ENCODE measurements at regions not wholly inside any gene's neighbourhood (a gene's known extent, or its start where the extent isn't known, plus 50 kb on each side); places are given as distances from the start of the nearest gene placed in this dataset.

GRCh38 chr1:22369294-22370189 is 82.1 kb upstream of the ZBTB40 start:
- Histone ChIP-seq H2AFZ (ENCODE audit: low read depth, low read length) (no peak overlapping the region), H2BK5ac (ENCODE audit: low read depth, low read length, poor library complexity, severe bottlenecking) (no peak overlapping the region), H2BK15ac (ENCODE audit: low read depth, poor library complexity, severe bottlenecking) (no peak overlapping the region), H3K27ac (ENCODE audit: low read length, poor library complexity, severe bottlenecking) (no peak overlapping the region), H3K9me3 (ENCODE audit: control insufficient read depth, low read length) (peaks cover 8% of the 10 kb centered on the region), H3K9ac (ENCODE audit: low read length) (no peak overlapping the region), H3K27me3 (ENCODE audit: control insufficient read depth in 1 of 2, insufficient read depth in 1 of 2, low read length in 2 of 2) (peaks cover 37 to 51% of the 10 kb centered on the region in 2 experiments), H4K8ac (ENCODE audit: low read length) (no peak overlapping the region), H3K79me1 (replicated peaks; ENCODE audit: low read length, poor library complexity, severe bottlenecking) (no peaks in the 10 kb centered on the region), H3K23ac (ENCODE audit: low read length in 2 of 2) (no peak overlapping the region), H2AK5ac (ENCODE audit: low read length, severe bottlenecking) (no peak overlapping the region), H3K4me1 (ENCODE audit: control insufficient read depth, insufficient read depth, low read depth, low read length) (peaks cover 2% of the 10 kb centered on the region), H3K4me2 (ENCODE audit: low read length, poor library complexity, severe bottlenecking) (no peak overlapping the region), H3K14ac (ENCODE audit: low read length in 2 of 2) (peak overlapping the region in 1 of 2 experiments; percentile 18), H3K4me3 (ENCODE audit: insufficient read depth in 1 of 2, low read depth in 1 of 2, low read length in 2 of 2) (no peak overlapping the region), H4K91ac (ENCODE audit: low read length) (no peak overlapping the region), H2BK12ac (ENCODE audit: low read length in 2 of 2) (no peak overlapping the region), H3K36me3 (ENCODE audit: control insufficient read depth in 1 of 2, insufficient read depth in 2 of 2, low read depth in 1 of 2, low read length in 2 of 2) (no peaks in the 10 kb centered on the region), H3K4ac (ENCODE audit: low read depth in 1 of 2, low read length in 2 of 2) (no peak overlapping the region), H3K18ac (ENCODE audit: low read depth in 1 of 2, low read length in 2 of 2) (no peak overlapping the region), H2BK120ac (ENCODE audit: low read depth, low read length) (no peak overlapping the region)
- no peak for DNase-seq
- WGBS = 87% methylated on average over 10 of the region's 11 CpGs

GRCh38 chr1:22370190-22370498 is 81.5 kb upstream of the ZBTB40 start:
- Histone ChIP-seq H2BK15ac (ENCODE audit: low read depth, poor library complexity, severe bottlenecking) (no peak overlapping the region), H3K4me1 (ENCODE audit: control insufficient read depth, insufficient read depth, low read depth, low read length) (peaks cover 2% of the 10 kb centered on the region), H2AFZ (ENCODE audit: low read depth, low read length) (no peak overlapping the region), H4K91ac (ENCODE audit: low read length) (no peak overlapping the region), H3K79me1 (replicated peaks; ENCODE audit: low read length, poor library complexity, severe bottlenecking) (no peaks in the 10 kb centered on the region), H3K36me3 (ENCODE audit: control insufficient read depth in 1 of 2, insufficient read depth in 2 of 2, low read depth in 1 of 2, low read length in 2 of 2) (no peaks in the 10 kb centered on the region), H3K4ac (ENCODE audit: low read depth in 1 of 2, low read length in 2 of 2) (no peak overlapping the region), H3K4me3 (ENCODE audit: insufficient read depth in 1 of 2, low read depth in 1 of 2, low read length in 2 of 2) (no peak overlapping the region), H2AK5ac (ENCODE audit: low read length, severe bottlenecking) (no peak overlapping the region), H2BK12ac (ENCODE audit: low read length in 2 of 2) (no peak overlapping the region), H3K9me3 (ENCODE audit: control insufficient read depth, low read length) (peaks cover 8% of the 10 kb centered on the region), H4K8ac (ENCODE audit: low read length) (no peak overlapping the region), H3K4me2 (ENCODE audit: low read length, poor library complexity, severe bottlenecking) (no peak overlapping the region), H2BK5ac (ENCODE audit: low read depth, low read length, poor library complexity, severe bottlenecking) (no peak overlapping the region), H2BK120ac (ENCODE audit: low read depth, low read length) (no peak overlapping the region), H3K14ac (ENCODE audit: low read length in 2 of 2) (no peak overlapping the region), H3K18ac (ENCODE audit: low read depth in 1 of 2, low read length in 2 of 2) (no peak overlapping the region), H3K27me3 (ENCODE audit: control insufficient read depth in 1 of 2, insufficient read depth in 1 of 2, low read length in 2 of 2) (peaks cover 37 to 45% of the 10 kb centered on the region in 2 experiments), H3K9ac (ENCODE audit: low read length) (no peak overlapping the region), H3K23ac (ENCODE audit: low read length in 2 of 2) (no peak overlapping the region), H3K27ac (ENCODE audit: low read length, poor library complexity, severe bottlenecking) (no peak overlapping the region)
- WGBS = 47% methylated on average over 1 of the region's 1 CpG
- no peak for DNase-seq

- H3K27me3 ChIP-seq (ENCODE audit: control insufficient read depth in 1 of 2, insufficient read depth in 1 of 2, low read length in 2 of 2) = peaks cover 28 to 40% of the 10 kb centered on the region in 2 experiments
- no peak overlapping the region for H3K4me2 ChIP-seq (ENCODE audit: low read length, poor library complexity, severe bottlenecking)
- peaks cover 8% of the 10 kb centered on the region for H3K9me3 ChIP-seq (ENCODE audit: control insufficient read depth, low read length)
- DNase-seq = no peak
- no peak overlapping the region for H2BK120ac ChIP-seq (ENCODE audit: low read depth, low read length)
- H2BK12ac ChIP-seq (ENCODE audit: low read length in 2 of 2) = no peak overlapping the region
- no peak overlapping the region for H4K91ac ChIP-seq (ENCODE audit: low read length)
- H3K9ac ChIP-seq (ENCODE audit: low read length) = no peak overlapping the region
- H2AK5ac ChIP-seq (ENCODE audit: low read length, severe bottlenecking) = no peak overlapping the region
- no peak overlapping the region for H3K18ac ChIP-seq (ENCODE audit: low read depth in 1 of 2, low read length in 2 of 2)
- 84% methylated on average over 5 of the region's 5 CpGs for WGBS
- no peak overlapping the region for H2AFZ ChIP-seq (ENCODE audit: low read depth, low read length)
- H3K27ac ChIP-seq (ENCODE audit: low read length, poor library complexity, severe bottlenecking) = no peak overlapping the region
- no peak overlapping the region for H2BK5ac ChIP-seq (ENCODE audit: low read depth, low read length, poor library complexity, severe bottlenecking)
- no peaks in the 10 kb centered on the region for H3K4me1 ChIP-seq (ENCODE audit: control insufficient read depth, insufficient read depth, low read depth, low read length)
- no peak overlapping the region for H3K23ac ChIP-seq (ENCODE audit: low read length in 2 of 2)
- H3K14ac ChIP-seq (ENCODE audit: low read length in 2 of 2) = no peak overlapping the region
- H4K8ac ChIP-seq (ENCODE audit: low read length) = no peak overlapping the region
- no peaks in the 10 kb centered on the region for H3K36me3 ChIP-seq (ENCODE audit: control insufficient read depth in 1 of 2, insufficient read depth in 2 of 2, low read depth in 1 of 2, low read length in 2 of 2)
- no peaks in the 10 kb centered on the region for H3K79me1 ChIP-seq (replicated peaks; ENCODE audit: low read length, poor library complexity, severe bottlenecking)
- no peak overlapping the region for H3K4me3 ChIP-seq (ENCODE audit: insufficient read depth in 1 of 2, low read depth in 1 of 2, low read length in 2 of 2)
- H2BK15ac ChIP-seq (ENCODE audit: low read depth, poor library complexity, severe bottlenecking) = no peak overlapping the region
- H3K4ac ChIP-seq (ENCODE audit: low read depth in 1 of 2, low read length in 2 of 2) = no peak overlapping the region
Observed at GRCh38 chr1:22371408-22371807, 80.2 kb upstream of the ZBTB40 start.

- no peak for DNase-seq
- no peak overlapping the region for H3K18ac ChIP-seq (ENCODE audit: low read depth in 1 of 2, low read length in 2 of 2)
- H3K9me3 ChIP-seq (ENCODE audit: control insufficient read depth, low read length) = peaks cover 8% of the 10 kb centered on the region
- H3K27me3 ChIP-seq (ENCODE audit: control insufficient read depth in 1 of 2, insufficient read depth in 1 of 2, low read length in 2 of 2) = peaks cover 23 to 27% of the 10 kb centered on the region in 2 experiments
- no peaks in the 10 kb centered on the region for H3K79me1 ChIP-seq (replicated peaks; ENCODE audit: low read length, poor library complexity, severe bottlenecking)
- H2BK120ac ChIP-seq (ENCODE audit: low read depth, low read length) = no peak overlapping the region
- H3K23ac ChIP-seq (ENCODE audit: low read length in 2 of 2) = no peak overlapping the region
- no peak overlapping the region for H3K4ac ChIP-seq (ENCODE audit: low read depth in 1 of 2, low read length in 2 of 2)
- no peak overlapping the region for H2BK12ac ChIP-seq (ENCODE audit: low read length in 2 of 2)
- no peak overlapping the region for H4K8ac ChIP-seq (ENCODE audit: low read length)
- no peak overlapping the region for H3K9ac ChIP-seq (ENCODE audit: low read length)
- no peak overlapping the region for H4K91ac ChIP-seq (ENCODE audit: low read length)
- no peaks in the 10 kb centered on the region for H3K4me1 ChIP-seq (ENCODE audit: control insufficient read depth, insufficient read depth, low read depth, low read length)
- H3K4me2 ChIP-seq (ENCODE audit: low read length, poor library complexity, severe bottlenecking) = no peak overlapping the region
- H3K14ac ChIP-seq (ENCODE audit: low read length in 2 of 2) = no peak overlapping the region
- H3K4me3 ChIP-seq (ENCODE audit: insufficient read depth in 1 of 2, low read depth in 1 of 2, low read length in 2 of 2) = no peak overlapping the region
- H3K36me3 ChIP-seq (ENCODE audit: control insufficient read depth in 1 of 2, insufficient read depth in 2 of 2, low read depth in 1 of 2, low read length in 2 of 2) = no peaks in the 10 kb centered on the region
- no peak overlapping the region for H2BK15ac ChIP-seq (ENCODE audit: low read depth, poor library complexity, severe bottlenecking)
- no peak overlapping the region for H2BK5ac ChIP-seq (ENCODE audit: low read depth, low read length, poor library complexity, severe bottlenecking)
- H2AFZ ChIP-seq (ENCODE audit: low read depth, low read length) = no peak overlapping the region
- no peak overlapping the region for H2AK5ac ChIP-seq (ENCODE audit: low read length, severe bottlenecking)
- no peak overlapping the region for H3K27ac ChIP-seq (ENCODE audit: low read length, poor library complexity, severe bottlenecking)
Observed at GRCh38 chr1:22373252-22373651, 78.4 kb upstream of the ZBTB40 start.

Measured in mesenchymal stem cell (in vitro differentiated cells and primary cell).